Neural cell (in vitro differentiated cells): ENCODE measurements at regions not wholly inside any gene's neighbourhood (a gene's known extent, or its start where the extent isn't known, plus 50 kb on each side); places are given as distances from the start of the nearest gene placed in this dataset.

Source experiments
- EZH2 ChIP-seq: fragments of 200-600, 300-800 bp; shearing (Covaris generic), sonication (generic); IDR thresholded peaks from 2 replicates; pipeline ENCODE4 v1.6.1; 2014; ENCODE audit warnings: antibody characterized with exemption, low read length, borderline replicate concordance, mild to moderate bottlenecking; ENCODE audit not compliant: insufficient read depth, poor library complexity, severe bottlenecking
- MXI1 ChIP-seq: fragments of 450-650 bp; conservative IDR thresholded peaks from 2 replicates; pipeline ENCODE4 v1.6.1; 2014; ENCODE audit warnings: antibody characterized with exemption, mild to moderate bottlenecking; ENCODE audit not compliant: poor library complexity, severe bottlenecking
- POLR2AphosphoS5 ChIP-seq: IDR thresholded peaks from 2 replicates; pipeline ENCODE4 v1.6.1; 2012
- RAD21 ChIP-seq: fragments of 450-650 bp; conservative IDR thresholded peaks from 2 replicates; pipeline ENCODE4 v1.6.1; 2014; ENCODE audit warnings: antibody characterized with exemption, mild to moderate bottlenecking, moderate library complexity
- TF ChIP-seq, protein P1 (sequence below): fragments of 450-650 bp; IDR thresholded peaks from 2 replicates; pipeline ENCODE4 v1.5.1; 2014; ENCODE audit warnings: antibody characterized with exemption, mild to moderate bottlenecking, moderate library complexity; ENCODE audit not compliant: poor library complexity, severe bottlenecking
- TF ChIP-seq, protein P2 (sequence below): IDR thresholded peaks from 2 replicates; pipeline ENCODE4 v1.6.1; 2012; ENCODE audit warnings: borderline replicate concordance

DNA sequence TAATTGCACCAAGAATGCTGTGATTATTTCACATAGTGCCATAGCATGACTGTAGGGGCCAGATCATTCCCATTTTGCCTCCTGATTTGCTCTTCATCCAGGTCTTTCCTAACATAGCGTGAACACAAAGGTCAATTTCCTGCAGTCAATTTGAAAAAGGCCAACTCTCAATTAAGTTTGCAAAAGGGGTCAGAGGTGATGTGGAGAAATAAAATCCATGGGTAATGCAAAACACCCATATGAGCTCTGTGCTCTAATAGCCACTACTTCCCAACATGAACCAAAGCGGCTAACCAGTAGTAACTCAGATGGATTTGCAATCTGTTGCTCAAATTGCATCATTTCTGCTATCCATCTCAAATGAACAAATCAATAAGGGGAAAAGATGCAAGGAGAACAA lies 275.5 kb upstream of the SOX9 start:
- TF ChIP-seq, protein P1, sequence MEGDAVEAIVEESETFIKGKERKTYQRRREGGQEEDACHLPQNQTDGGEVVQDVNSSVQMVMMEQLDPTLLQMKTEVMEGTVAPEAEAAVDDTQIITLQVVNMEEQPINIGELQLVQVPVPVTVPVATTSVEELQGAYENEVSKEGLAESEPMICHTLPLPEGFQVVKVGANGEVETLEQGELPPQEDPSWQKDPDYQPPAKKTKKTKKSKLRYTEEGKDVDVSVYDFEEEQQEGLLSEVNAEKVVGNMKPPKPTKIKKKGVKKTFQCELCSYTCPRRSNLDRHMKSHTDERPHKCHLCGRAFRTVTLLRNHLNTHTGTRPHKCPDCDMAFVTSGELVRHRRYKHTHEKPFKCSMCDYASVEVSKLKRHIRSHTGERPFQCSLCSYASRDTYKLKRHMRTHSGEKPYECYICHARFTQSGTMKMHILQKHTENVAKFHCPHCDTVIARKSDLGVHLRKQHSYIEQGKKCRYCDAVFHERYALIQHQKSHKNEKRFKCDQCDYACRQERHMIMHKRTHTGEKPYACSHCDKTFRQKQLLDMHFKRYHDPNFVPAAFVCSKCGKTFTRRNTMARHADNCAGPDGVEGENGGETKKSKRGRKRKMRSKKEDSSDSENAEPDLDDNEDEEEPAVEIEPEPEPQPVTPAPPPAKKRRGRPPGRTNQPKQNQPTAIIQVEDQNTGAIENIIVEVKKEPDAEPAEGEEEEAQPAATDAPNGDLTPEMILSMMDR = no peak
- no peak for TF ChIP-seq MXI1
- no peak for TF ChIP-seq POLR2AphosphoS5
- TF ChIP-seq RAD21 = no peak
- TF ChIP-seq, protein P2, sequence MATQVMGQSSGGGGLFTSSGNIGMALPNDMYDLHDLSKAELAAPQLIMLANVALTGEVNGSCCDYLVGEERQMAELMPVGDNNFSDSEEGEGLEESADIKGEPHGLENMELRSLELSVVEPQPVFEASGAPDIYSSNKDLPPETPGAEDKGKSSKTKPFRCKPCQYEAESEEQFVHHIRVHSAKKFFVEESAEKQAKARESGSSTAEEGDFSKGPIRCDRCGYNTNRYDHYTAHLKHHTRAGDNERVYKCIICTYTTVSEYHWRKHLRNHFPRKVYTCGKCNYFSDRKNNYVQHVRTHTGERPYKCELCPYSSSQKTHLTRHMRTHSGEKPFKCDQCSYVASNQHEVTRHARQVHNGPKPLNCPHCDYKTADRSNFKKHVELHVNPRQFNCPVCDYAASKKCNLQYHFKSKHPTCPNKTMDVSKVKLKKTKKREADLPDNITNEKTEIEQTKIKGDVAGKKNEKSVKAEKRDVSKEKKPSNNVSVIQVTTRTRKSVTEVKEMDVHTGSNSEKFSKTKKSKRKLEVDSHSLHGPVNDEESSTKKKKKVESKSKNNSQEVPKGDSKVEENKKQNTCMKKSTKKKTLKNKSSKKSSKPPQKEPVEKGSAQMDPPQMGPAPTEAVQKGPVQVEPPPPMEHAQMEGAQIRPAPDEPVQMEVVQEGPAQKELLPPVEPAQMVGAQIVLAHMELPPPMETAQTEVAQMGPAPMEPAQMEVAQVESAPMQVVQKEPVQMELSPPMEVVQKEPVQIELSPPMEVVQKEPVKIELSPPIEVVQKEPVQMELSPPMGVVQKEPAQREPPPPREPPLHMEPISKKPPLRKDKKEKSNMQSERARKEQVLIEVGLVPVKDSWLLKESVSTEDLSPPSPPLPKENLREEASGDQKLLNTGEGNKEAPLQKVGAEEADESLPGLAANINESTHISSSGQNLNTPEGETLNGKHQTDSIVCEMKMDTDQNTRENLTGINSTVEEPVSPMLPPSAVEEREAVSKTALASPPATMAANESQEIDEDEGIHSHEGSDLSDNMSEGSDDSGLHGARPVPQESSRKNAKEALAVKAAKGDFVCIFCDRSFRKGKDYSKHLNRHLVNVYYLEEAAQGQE = no peak
- no peak for TF ChIP-seq EZH2
